ENCODE measurements at regions not wholly inside any gene's neighbourhood (a gene's known extent, or its start where the extent isn't known, plus 50 kb on each side); places are given as distances from the start of the nearest gene placed in this dataset.

- TF ChIP-seq CTCF (IDR thresholded peaks at IDR 0.05; ENCODE audit: insufficient read depth, low read depth, low read length): no peak
- no peaks in the 10 kb centered on the region for H3K27me3 ChIP-seq (ENCODE audit: control insufficient read depth, insufficient read depth, low read length)
- no peaks in the 10 kb centered on the region for H3K36me3 ChIP-seq (ENCODE audit: control insufficient read depth, insufficient read depth, low read length)
- DNase-seq (ENCODE audit: low read depth): no peak
- no peak overlapping the region for H3K4me3 ChIP-seq (ENCODE audit: low read depth, low read length)
- CTCF ChIA-PET: no interaction called here
- POLR2A ChIA-PET: no interaction called here
Observed at GRCh38 chr3:137163958-137164357, 206.2 kb downstream of the IL20RB start.

- no peak for TF ChIP-seq CTCF (IDR thresholded peaks at IDR 0.05; ENCODE audit: insufficient read depth, low read depth, low read length)
- H3K4me3 ChIP-seq (ENCODE audit: low read depth, low read length): no peak overlapping the region
- H3K36me3 ChIP-seq (ENCODE audit: control insufficient read depth, insufficient read depth, low read length): no peaks in the 10 kb centered on the region
- DNase-seq (ENCODE audit: low read depth): no peak
- ChIA-PET POLR2A (no interaction called here), CTCF (no interaction called here)
- no peaks in the 10 kb centered on the region for H3K27me3 ChIP-seq (ENCODE audit: control insufficient read depth, insufficient read depth, low read length)
Observed at GRCh38 chr3:137165117-137165806, 207.5 kb downstream of the IL20RB start.

- no peaks in the 10 kb centered on the region for H3K36me3 ChIP-seq (ENCODE audit: control insufficient read depth, insufficient read depth, low read length)
- H3K27me3 ChIP-seq (ENCODE audit: control insufficient read depth, insufficient read depth, low read length): no peaks in the 10 kb centered on the region
- H3K4me3 ChIP-seq (ENCODE audit: low read depth, low read length): no peak overlapping the region
- ChIA-PET CTCF (interaction anchor here (1.0 to 2.3 kb wide), 2 partner anchors 9 to 10 kb away, joined by 6 to 10 read pairs; no protein-coding TSS in a partner anchor), POLR2A (no interaction called here)
- no peak for DNase-seq (ENCODE audit: low read depth)
- TF ChIP-seq CTCF (IDR thresholded peaks at IDR 0.05; ENCODE audit: insufficient read depth, low read depth, low read length): no peak
Observed at GRCh38 chr3:137171834-137172603, 214.2 kb downstream of the IL20RB start.

- Histone ChIP-seq H3K4me3 (ENCODE audit: low read depth, low read length) (no peak overlapping the region), H3K27me3 (ENCODE audit: control insufficient read depth, insufficient read depth, low read length) (no peaks in the 10 kb centered on the region), H3K36me3 (ENCODE audit: control insufficient read depth, insufficient read depth, low read length) (no peaks in the 10 kb centered on the region)
- ChIA-PET CTCF (interaction anchor here (0.7 to 2.3 kb wide), 2 partner anchors 11 to 164 kb away, joined by 4 to 10 read pairs; no protein-coding TSS in a partner anchor), POLR2A (no interaction called here)
- no peak for TF ChIP-seq CTCF (IDR thresholded peaks at IDR 0.05; ENCODE audit: insufficient read depth, low read depth, low read length)
- no peak for DNase-seq (ENCODE audit: low read depth)
Observed at GRCh38 chr3:137172728-137173127, 214.9 kb downstream of the IL20RB start.

GRCh38 chr3:137174514-137174913, 216.7 kb downstream of the IL20RB start:
- ChIA-PET POLR2A (no interaction called here), CTCF (no interaction called here)
- H3K36me3 ChIP-seq (ENCODE audit: control insufficient read depth, insufficient read depth, low read length): no peaks in the 10 kb centered on the region
- no peak overlapping the region for H3K4me3 ChIP-seq (ENCODE audit: low read depth, low read length)
- H3K27me3 ChIP-seq (ENCODE audit: control insufficient read depth, insufficient read depth, low read length): no peaks in the 10 kb centered on the region
- no peak for DNase-seq (ENCODE audit: low read depth)
- TF ChIP-seq CTCF (IDR thresholded peaks at IDR 0.05; ENCODE audit: insufficient read depth, low read depth, low read length): no peak
